ENCODE measurements at regions not wholly inside any gene's neighbourhood (a gene's known extent, or its start where the extent isn't known, plus 50 kb on each side); places are given as distances from the start of the nearest gene placed in this dataset.

DNA sequence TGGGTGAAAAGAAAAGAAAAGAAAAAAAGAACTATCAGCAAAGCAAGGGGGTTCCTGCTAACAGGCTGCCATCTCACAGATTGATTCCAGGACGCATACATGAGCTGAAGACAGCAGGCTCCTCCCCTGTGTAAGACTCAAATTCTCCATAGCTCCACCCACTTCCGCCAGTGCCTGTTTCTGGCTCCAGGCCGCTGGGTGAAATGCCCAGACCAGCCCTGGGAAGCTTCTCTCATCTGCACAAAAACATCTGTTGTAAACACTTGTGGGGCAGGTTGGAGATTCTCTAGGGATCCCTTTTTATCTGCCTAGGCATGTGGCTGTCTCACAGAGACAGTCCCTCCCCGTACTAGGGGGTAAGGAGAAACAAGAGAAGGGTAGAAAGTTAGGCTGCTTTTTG lies 1054.4 kb upstream of the SPRY2 start:
- H3K9me3 ChIP-seq = no peaks in the 10 kb centered on the region
- ATAC-seq = no peak

DNA sequence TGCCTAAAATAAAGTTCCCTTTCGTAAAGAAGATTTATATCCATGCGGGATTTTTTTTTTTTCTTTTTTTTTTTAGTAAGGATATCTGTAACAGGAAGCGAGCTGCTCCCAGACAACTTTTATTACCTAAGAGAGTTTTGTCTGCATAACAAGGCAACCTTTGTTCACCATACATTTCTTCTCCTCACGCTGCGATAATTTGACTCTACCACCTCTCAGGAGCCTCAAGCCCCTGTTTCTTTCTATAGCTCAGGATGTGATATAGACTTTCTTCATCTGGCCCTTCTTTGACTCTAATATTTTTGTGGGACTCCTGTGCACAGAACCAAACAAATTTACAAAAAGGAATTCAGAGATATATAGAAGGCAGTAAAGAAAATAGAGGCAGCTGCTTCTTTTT lies 1053.7 kb upstream of the SPRY2 start:
- H3K27me3 ChIP-seq = no peaks in the 10 kb centered on the region
- no peaks in the 10 kb centered on the region for H3K9me3 ChIP-seq
- ATAC-seq = no peak
- intact Hi-C loops (cut with DNase I) = no loop called here
- TF ChIP-seq, protein P1, sequence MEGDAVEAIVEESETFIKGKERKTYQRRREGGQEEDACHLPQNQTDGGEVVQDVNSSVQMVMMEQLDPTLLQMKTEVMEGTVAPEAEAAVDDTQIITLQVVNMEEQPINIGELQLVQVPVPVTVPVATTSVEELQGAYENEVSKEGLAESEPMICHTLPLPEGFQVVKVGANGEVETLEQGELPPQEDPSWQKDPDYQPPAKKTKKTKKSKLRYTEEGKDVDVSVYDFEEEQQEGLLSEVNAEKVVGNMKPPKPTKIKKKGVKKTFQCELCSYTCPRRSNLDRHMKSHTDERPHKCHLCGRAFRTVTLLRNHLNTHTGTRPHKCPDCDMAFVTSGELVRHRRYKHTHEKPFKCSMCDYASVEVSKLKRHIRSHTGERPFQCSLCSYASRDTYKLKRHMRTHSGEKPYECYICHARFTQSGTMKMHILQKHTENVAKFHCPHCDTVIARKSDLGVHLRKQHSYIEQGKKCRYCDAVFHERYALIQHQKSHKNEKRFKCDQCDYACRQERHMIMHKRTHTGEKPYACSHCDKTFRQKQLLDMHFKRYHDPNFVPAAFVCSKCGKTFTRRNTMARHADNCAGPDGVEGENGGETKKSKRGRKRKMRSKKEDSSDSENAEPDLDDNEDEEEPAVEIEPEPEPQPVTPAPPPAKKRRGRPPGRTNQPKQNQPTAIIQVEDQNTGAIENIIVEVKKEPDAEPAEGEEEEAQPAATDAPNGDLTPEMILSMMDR (IDR thresholded peaks at IDR 0.05) = no peak
- no peaks in the 10 kb centered on the region for H3K36me3 ChIP-seq
- H3K27ac ChIP-seq = no peak overlapping the region
- H3K4me1 ChIP-seq = no peaks in the 10 kb centered on the region
- no peak for DNase-seq
- no peak overlapping the region for H3K4me3 ChIP-seq

More for the DNA sequence above, 1054.4 kb upstream of the SPRY2 start:
- no peaks in the 10 kb centered on the region for H3K36me3 ChIP-seq
- H3K4me1 ChIP-seq = no peaks in the 10 kb centered on the region
- DNase-seq = no peak
- no peaks in the 10 kb centered on the region for H3K27me3 ChIP-seq
- no peak overlapping the region for H3K27ac ChIP-seq
- H3K4me3 ChIP-seq = no peak overlapping the region
- intact Hi-C loops (cut with DNase I) = no loop called here
- TF ChIP-seq, protein P1 (IDR thresholded peaks at IDR 0.05) = no peak

DNA sequence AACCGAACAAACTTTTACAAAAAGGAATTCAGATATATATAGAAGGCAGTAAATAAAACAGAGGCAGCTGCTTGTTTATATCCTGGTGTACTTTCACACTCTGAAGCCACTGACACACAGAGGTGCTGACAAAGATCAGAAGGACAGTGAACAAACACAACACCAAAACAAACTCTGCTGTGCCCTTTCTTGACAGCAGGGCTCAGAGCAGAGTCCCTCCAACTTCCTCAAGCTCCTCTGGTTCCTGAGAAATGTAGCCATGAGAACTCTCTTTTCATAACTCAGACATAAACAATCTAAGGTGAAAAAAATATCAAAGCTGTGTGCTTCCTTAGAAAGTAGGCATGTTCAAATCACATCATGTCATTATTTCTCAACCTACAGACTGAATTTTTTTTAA lies 1052.8 kb upstream of the SPRY2 start:
- Histone ChIP-seq H3K9me3 (no peaks in the 10 kb centered on the region), H3K27ac (no peak overlapping the region), H3K4me1 (no peaks in the 10 kb centered on the region), H3K36me3 (no peaks in the 10 kb centered on the region), H3K27me3 (no peaks in the 10 kb centered on the region), H3K4me3 (no peak overlapping the region)
- intact Hi-C loops (cut with DNase I) = no loop called here
- TF ChIP-seq, protein P1 (IDR thresholded peaks at IDR 0.05) = no peak
- DNase-seq = no peak
- ATAC-seq = no peak

DNA sequence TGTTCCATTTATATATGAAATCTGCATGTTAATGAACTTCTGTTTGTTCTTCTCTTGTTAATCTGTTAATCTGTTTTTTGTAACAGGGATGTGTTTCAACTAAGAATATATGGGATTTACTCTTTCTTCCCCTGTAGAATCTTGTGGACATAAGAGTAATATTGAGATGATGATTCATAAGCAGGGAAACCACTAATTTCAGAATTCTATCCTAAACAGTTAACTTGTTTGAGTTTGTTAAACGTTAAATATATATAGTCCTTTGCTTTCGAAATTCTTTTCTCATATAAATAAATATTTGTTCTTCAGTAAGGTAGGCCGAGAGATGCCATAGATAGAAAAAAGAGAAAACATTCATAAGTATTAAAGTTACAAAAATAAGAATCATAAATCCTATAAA lies 1052.2 kb upstream of the SPRY2 start:
- intact Hi-C loops (cut with DNase I) = no loop called here
- Histone ChIP-seq H3K27ac (no peak overlapping the region), H3K36me3 (no peaks in the 10 kb centered on the region), H3K4me3 (no peak overlapping the region), H3K4me1 (no peaks in the 10 kb centered on the region), H3K9me3 (no peaks in the 10 kb centered on the region), H3K27me3 (no peaks in the 10 kb centered on the region)
- TF ChIP-seq, protein P1 (IDR thresholded peaks at IDR 0.05) = no peak
- no peak for DNase-seq
- no peak for ATAC-seq

DNA sequence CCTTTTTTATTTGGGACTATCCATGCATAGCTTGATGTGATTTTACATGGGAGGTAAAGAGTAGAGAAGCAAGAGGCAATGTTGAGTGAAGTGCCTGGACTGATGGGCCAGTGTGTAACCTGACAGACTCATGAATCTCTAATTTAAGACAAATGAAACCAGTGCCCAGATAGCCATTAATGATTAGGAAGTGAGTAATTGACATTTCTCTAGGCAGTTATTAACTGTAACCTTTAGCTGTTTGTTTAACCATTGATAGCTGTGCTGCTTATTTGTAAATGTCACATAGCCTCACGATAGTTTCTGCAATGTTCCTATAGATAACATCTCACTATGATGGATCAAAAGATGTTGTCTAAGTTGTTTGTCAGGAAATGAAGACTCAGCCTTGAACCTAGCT lies 1047.5 kb upstream of the SPRY2 start:
- no peak overlapping the region for H3K4me3 ChIP-seq
- TF ChIP-seq, protein P1 (IDR thresholded peaks at IDR 0.05) = no peak
- DNase-seq = no peak
- H3K4me1 ChIP-seq = no peaks in the 10 kb centered on the region
- H3K36me3 ChIP-seq = no peaks in the 10 kb centered on the region
- no peaks in the 10 kb centered on the region for H3K27me3 ChIP-seq
- H3K9me3 ChIP-seq = no peaks in the 10 kb centered on the region
- no peak for ATAC-seq
- intact Hi-C loops (cut with DNase I) = no loop called here
- H3K27ac ChIP-seq = no peak overlapping the region

DNA sequence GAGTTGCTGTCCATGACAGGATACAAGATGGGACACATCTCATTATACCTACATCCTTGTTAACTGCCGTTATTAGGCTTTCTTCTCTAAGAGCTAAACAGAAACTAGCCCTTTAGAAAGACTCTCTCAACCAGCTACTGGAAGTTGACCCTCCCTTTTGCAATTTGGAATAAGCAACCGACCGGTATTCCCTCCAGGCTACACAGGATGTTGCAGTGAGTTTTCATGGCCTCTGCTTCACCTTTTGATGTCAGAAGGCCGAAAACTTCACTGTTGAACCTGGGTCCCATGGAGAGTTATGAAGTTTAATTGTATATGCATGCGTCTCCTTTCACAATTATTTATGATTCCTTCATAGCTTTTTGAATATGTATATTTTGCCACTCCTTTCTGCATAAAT lies 1042.5 kb upstream of the SPRY2 start:
- Histone ChIP-seq H3K4me1 (no peaks in the 10 kb centered on the region), H3K4me3 (no peak overlapping the region), H3K27me3 (no peaks in the 10 kb centered on the region), H3K36me3 (no peaks in the 10 kb centered on the region), H3K9me3 (no peaks in the 10 kb centered on the region), H3K27ac (no peak overlapping the region)
- TF ChIP-seq, protein P1 (IDR thresholded peaks at IDR 0.05) = no peak
- DNase-seq (no peak), ATAC-seq (no peak)
- intact Hi-C loops (cut with DNase I) = no loop called here
